ENCODE measurements at regions not wholly inside any gene's neighbourhood (a gene's known extent, or its start where the extent isn't known, plus 50 kb on each side); places are given as distances from the start of the nearest gene placed in this dataset.

DNA sequence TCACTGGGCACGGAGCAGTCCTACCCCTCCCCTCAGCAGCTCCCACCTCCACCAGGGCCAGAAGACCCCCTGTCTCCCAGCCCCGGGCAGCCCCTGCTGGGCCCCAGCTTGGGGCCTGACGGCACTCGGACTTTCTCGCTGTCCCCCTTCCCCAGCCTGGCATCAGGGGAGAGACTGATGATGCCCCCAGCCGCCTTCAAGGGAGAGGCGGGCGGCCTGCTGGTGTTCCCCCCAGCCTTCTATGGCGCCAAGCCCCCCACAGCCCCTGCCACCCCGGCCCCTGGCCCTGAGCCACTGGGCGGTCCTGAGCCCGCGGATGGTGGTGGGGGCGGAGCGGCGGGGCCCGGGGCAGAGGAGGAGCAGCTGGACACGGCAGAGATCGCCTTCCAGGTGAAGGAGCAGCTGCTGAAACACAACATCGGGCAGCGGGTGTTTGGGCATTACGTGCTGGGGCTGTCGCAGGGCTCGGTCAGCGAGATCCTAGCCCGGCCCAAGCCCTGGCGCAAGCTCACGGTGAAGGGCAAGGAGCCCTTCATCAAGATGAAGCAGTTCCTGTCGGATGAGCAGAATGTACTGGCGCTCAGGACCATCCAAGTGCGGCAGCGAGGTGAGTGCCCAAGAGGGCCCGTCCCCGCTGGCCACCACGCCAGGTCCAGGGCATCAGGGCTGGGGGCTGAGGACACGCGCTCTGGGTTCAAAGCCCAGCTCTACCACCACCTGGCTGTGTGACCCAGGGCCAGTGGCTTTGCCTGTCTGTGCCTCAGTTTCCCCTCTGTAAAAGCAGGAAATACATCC lies 58.6 kb downstream of the PHETA1 start:
- DNase-seq (ENCODE audit: low read depth in 2 of 2), result no peak

DNA sequence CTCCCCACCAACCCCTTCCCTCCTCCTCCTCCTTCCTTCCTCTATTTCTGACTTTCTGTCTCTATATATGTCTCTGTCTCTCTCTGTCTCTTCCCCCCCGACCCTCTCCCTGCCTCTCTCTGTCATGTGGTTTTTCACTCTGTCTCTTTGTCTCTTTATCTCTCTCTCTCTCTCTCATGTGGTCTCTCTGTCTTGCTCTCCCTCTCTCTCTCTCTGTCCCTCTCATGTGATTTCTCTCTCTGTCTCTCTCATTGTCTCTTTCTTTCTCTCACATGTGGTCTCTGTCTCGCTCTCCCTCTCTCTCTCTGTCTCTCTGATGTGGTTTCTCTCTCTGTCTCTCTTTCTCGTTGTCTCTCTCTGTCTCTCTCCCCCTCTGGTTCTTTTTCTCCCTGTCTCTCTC lies 59.3 kb downstream of the PHETA1 start:
- DNase-seq (ENCODE audit: low read depth in 2 of 2), result no peak

DNA sequence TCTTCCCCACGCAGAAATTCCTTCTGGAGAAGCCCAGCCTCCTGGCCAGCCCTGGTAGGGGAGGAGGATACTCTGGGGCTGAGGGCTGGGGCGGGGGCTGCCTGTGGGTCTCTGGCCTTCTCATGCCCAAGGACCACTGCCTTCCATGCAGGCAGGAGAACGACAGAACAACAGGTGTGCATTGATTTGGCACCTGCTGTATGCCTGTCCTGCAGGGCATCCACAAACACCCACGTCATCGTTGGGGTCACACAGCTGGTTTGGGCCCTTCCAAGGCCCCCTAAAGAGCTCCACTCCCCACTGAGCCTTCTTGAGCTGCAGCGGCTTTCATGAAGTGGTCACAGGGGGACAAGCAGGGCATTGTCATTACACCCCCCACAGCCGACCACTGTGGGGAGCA lies 60.4 kb downstream of the PHETA1 start:
- no peak for DNase-seq (ENCODE audit: low read depth in 2 of 2)

DNA sequence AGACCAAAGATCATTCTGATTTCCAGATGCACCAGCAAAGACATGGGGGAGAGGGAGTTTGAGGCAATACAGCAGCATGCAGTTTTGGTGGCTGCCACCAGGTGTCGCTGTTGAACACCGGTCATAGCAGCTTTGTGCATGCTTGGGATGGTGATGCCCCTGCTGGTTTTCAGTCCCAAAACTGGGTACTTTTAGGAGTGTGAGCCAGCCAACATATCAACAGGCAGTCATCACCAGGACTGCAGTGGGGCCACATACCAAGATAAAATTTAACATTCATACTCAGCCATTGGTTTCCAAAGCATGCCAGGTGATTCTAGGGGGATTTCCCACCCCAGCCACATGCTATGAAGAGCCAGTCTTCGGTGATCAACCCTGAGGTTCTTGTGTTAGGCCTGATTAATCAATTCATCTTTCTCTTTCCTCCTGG lies 64.2 kb downstream of the PHETA1 start:
- peak in 1 of 2 donors; percentile 29 for DNase-seq (ENCODE audit: low read depth in 2 of 2)

DNA sequence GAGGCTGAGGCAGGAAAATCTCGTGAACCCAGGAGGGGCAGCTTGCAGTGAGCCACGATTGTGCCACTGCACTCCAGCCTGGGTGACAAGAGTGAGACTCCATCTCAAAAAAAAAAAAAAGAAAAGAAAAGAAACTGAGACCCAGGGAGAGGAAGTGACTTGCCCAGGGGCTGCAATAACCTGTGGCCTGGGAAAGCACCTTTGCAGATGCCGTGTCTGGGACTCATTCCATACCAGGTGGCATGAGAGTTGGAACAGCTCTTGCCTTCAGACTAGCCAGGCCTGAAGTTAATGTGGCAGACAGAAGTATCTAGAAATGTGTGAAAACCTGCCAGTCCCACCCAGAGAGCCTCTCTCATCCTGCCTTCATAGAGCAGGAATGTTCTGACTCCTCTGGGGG lies 65.4 kb downstream of the PHETA1 start:
- DNase-seq (ENCODE audit: low read depth in 2 of 2), result no peak

DNA sequence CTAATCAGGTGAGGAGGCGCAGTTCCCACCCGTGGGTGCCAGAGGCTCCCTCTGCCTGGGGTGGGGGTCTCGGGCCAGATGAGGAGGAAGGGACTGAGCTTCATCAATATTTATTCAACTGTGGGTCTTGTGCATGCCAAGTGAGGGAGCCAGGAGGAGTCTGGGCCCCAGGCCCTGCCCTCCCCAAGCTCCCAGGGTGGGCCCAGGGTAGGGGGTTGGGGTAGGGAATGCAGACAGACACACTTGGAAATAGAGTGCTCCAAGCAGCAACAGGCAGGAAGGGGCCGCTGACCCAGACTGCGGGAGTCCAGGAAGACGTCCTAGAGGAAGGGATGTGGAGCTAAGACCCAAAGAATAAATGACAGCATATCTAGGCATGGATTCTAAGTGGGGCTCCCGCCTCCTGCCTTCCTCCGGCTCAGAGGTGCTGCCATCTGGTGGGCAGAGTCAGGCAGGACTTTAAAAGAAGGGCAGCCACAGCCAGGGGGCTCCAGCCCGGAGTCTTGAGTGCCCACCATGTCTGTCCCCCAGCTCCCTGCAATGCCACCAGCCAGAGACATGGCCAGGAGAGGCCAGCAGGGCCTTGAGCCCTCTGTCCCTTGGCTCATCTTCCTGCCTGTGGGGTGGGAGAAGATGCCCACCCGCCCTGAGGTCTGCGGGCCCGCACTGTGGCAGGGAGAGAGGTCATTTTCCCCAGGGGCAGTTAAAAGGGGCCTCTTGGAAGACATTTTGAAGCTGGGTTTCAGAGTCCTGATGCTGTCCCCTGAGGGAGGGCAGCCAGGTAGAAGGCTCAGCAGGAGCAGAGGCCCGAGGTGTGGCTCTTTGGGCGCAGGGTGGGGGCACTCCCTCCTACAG lies 70.1 kb downstream of the PHETA1 start:
- peak; percentile 29 to 50 for DNase-seq (ENCODE audit: low read depth in 2 of 2)

DNA sequence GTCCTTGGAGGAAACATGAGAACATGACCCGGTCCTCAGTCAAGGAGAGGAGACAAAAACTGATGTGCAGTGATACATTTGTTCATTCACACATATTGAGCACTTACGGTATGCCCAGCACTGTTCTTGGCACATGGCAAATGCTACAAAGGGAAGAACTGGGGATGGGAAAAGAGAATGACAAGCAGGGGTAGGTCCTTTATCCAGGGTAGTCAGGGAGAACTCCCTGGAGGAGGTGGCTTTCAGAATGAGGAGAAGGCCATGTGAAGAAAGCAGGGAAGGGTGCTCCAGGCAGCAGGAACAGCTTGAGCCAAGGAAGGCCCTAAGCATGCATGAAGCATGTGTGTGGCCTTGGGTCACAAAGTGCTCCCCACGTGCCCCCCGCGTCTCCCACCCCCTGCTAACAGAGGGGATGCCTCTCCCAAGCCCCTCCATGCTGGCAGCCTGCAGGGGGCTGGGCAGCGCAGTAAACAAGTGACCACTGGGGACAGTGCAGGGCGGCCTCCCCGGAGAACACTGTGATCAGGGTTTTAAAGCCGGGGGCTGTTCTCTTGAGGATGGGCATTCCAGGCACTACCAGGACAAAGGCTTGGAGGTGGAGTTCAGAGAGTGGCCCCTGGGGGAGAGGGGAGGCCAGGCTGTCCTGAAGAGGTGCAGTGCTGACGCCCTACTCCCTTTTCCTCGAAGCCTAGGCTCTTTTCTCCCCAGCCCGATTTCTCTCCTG lies 71.0 kb downstream of the PHETA1 start:
- DNase-seq (ENCODE audit: low read depth in 2 of 2), result no peak

DNA sequence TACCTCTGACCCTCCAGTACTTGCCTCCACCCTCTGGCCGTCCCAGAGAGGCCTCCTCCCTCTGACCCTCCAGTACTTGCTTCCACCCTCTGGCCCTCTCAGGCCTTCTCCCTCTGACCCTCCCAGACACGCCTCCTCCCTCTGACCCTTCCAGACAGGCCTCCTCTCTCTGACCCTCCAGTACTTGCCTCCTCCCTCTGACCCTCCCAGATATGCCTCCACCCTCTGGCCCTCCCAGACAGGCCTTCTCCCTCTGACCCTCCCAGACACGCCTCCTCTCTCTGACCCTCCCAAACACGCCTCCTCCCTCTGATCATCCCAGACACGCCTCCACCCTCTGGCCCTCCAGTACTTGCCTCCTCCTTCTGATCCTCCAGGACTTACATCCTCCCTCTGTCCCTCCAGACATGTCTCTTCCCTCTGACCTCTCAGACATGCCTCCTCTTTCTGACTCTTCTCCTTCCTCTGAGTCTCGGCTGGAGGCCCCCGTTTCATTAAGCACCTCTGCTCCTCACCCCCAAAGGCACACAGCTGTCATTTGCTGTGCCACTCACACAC lies 71.9 kb downstream of the PHETA1 start:
- no peak for DNase-seq (ENCODE audit: low read depth in 2 of 2)

DNA sequence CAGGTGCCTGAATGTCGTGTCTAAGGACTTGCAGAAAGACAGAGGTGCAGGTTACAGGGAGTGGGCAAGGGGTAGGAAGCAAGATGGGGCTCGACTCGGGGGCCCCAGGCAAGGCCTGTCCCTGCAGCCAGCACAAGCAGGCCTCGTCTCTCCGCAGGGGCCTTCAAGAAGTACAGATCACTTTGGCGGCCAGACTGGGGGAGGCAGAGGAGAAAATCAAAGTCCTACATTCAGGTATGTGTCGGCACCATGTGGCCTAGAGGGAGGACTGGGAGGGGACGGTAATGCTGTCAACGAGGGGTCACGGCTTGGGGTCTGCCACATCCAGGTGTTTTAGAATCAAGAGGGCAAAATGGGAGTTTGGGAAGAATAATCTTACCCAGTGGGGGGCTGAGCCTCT lies 73.7 kb downstream of the PHETA1 start:
- no peak for DNase-seq (ENCODE audit: low read depth in 2 of 2)

DNA sequence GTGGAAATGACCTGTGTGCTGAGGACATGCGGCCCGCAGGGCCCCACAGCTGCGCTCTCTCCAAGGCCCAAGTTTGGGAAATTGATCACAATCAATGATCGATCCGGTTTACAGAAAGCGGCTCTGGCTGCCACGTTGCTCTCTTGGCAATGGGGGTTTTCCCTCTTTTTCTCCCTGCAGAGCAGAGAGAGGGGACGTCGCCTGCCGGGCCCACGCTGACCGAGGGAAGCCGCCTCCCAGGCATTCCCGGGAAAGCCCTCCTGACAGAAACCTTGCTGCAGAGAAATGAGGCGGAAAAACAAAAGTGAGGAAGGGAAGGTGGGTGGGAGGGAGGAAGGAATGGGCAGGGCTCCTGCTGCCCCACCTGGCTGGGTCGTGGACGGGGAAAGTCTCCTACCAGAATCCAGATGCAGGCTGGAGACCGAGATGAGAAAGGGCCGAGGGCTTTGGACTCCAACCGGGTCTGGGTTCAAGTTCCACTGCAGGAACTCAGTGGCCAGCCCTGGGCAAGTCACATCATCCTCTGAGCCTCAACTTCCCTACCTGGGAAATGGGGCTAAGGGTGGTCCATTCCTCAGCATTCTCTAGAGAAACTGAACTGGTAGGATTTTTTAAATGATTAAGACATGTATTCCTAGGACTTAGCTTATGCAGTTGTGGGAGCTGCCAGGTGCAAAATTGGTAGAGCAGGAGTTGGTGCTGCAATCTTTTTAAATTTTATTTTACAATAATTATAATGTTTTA lies 75.5 kb downstream of the PHETA1 start:
- DNase-seq (ENCODE audit: low read depth in 2 of 2), result no peak

DNA sequence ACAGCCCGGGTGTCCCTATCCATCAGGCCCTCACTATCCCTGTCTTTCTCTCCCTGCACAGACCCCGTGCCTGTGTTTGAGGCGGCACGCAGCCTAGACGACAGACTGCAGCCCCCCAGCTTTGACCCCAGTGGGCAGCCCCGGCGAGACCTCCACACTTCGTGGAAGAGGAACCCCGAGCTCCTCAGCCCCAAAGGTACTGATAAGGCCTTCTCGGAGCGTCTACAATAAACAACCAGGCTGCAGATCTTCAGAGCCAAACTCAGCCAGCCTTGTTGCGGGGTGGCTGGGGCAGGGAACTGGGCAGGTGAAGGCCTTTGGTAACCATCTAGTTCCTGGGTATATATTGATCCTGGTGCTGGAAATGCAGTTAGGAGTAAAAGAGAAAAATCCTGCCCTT lies 77.5 kb downstream of the PHETA1 start:
- DNase-seq (ENCODE audit: low read depth in 2 of 2), result no peak

DNA sequence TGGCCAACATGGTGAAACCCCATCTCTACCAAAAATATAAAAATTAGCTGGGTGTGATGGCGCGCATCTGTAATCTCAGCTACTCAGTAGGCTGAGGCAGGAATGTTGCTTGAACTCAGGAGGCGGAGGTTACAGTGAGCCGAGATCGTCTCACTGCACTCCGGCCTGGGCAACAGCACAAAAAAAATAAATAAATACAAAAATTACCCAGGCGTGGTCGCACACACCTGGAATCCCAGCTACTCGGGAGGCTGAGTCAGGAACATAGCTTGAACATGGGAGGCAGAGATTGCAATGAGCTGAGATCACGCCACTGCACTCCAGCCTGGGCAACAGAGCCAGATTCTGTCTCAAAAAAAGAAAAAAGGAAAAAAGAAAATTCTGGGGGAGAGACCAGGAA lies 80.1 kb downstream of the PHETA1 start:
- no peak for DNase-seq (ENCODE audit: low read depth in 2 of 2)

DNA sequence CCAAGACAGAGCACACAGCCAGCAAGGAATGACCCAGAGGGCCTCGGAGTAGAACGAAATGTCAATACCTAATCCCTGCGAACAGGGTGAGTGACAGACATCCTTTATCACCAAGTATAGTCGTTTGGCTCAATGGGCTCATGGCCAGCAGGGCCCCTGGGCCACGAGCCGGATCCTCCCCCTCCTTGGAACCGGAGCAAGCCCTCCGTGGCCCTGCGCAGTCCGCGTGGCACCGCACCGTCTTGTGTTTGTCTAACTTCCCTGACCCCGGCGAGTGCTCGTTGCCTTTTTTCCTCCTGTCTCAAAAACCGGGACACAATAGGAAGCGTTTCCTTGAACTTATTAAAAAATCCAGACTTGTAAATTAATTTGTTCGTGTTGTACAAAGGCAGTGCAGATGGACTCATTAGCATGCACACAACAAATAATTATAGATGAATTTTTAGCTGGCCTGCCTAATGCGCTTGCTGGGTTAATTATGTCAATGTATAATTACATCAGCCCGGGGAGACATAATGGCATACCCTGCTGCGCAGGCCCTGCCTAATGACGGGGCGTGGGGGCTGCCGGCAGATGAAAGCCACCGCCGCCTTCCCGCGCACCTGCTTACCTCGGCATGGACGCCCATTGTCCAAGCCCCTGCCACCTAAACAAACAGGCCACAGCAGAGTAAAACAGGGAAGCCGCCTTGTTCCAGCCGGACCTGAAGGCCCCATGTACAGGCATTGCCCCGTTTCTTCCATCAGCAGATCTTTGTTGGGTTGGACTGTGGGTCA lies 81.6 kb downstream of the PHETA1 start:
- no peak for DNase-seq (ENCODE audit: low read depth in 2 of 2)

DNA sequence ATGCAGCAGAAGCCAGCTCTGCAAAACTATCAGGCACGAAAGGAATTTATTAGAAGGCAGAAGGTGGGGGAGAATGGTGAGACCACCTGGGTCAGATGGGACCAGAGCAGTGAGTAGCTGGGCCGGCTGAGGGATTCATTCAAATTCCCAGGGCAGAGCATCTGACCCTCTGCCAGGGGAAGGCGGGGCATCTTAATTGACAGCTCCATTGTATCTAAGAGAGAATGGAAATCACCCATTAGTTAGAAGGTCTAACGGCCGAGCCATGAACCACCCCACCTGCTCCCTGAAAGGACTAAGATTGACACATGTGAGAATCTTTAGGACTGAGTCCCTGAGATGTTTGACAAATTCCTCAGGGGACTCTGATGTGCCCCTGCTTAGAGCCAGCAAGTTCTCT lies 83.7 kb downstream of the PHETA1 start:
- DNase-seq (ENCODE audit: low read depth in 2 of 2), result no peak

DNA sequence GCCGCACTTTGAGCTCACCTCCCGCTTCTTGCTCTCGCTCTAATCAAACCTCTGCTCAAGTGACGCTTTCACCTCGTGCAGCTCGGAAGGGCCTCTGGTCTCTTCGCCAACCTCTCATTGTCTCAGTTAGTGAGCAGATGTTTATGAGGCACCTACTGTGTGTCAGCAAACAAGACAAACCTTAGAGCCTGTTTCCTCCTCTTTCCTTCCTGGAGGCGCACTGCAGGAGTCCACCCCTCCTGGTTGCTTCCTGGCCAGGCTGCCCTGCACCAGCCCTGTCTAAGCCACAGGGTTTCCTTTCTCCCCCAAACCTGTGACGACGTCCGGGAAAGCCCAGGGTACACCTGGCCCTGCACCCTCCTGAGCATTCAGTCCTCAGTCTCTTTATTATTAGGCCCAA lies 84.2 kb downstream of the PHETA1 start:
- DNase-seq (ENCODE audit: low read depth in 2 of 2), result no peak

DNA sequence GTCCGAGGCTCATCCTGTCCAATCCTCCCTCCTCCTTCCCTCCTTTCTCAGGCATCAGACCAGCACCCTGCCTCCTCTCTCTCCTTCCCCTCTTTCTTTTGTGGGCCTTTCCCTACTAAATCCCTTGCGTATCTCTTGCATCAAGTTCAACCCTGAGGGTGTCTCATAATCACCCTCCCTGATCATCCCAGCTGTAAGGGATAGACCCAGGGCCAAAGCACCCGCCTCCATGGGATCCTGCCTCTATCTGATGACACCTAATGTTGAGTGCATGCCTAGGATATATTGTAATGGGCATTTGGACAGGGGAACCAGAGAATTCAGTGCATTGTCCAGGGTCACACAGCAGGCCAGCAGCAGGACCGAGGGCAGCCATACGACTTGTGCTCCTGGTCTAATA lies 84.9 kb downstream of the PHETA1 start:
- DNase-seq (ENCODE audit: low read depth in 2 of 2), result no peak

DNA sequence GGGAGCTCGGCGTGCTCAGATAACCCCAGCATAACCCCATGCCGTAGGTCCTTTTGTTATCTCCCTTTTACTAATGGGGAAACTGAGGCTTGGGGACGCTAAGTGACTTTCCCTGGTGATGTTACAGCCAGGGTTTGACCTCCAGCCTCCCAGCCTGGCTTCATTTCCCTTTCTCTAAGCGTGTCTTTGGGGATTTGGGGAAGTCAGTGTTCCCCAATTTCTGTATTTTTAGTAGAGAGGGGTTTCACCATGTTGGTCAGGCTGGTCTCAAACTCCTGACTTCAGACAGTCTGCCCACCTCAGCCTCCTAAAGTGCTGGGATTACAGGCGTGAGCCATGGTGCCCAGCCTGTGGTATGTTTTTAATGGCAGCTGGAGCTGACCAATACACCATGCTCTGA lies 85.4 kb downstream of the PHETA1 start:
- no peak for DNase-seq (ENCODE audit: low read depth in 2 of 2)

DNA sequence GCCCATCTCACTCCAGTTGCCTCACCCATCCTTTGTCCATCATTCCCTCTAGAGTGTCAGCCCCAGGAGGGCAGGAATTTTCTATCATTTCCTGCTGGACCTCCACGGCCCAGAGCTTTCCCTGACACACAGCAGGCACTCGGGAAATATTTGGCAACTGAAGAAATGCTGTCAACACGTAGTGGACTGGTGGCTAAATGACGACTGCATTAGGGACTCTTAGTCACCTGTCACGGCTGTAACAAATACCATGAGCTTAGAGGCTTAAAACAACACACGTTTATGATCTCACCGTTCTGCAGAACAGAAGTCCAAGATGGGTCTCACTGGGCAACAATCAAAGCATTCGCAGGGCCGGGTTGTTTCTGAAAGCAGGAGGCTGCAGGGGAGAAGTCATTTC lies 91.3 kb downstream of the PHETA1 start:
- no peak for DNase-seq (ENCODE audit: low read depth in 2 of 2)

DNA sequence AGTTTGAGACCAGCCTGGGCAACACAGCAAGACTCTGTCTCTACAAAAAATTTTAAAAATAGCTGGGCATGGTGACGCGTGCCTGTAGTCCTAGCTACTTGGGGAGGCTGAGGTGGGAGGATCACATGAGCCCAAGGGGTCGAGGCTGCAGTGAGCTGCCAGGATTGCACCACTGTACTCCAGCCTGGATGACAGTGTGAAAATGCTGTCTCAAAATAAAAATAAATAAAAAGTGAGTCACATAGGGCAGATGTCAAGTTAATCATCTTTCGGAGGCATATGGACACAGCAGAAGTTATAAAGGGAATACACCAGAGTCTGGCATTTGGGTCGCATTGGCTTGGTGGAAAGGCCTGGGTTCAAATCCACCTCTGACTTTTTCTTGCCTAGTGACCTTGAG lies 92.7 kb downstream of the PHETA1 start:
- no peak for DNase-seq (ENCODE audit: low read depth in 2 of 2)

DNA sequence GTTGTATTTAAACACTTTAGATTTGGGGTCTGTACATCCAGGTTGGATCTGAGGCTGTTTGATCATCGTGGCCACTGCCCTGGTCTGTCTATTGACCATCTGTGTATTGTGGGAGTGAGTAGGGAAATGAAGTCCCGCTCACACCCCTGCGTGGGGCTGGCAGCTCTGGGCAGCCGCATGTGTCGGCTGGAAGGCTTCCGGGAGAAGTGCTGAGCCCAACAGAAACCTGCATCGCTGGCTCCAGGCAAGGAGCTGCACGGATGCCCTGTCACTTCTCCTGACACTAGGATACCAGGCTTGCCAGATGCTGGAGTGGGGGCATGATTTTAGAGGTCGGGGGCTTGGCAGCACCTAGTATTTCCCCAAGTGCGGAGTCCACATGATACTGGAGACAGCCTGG lies 93.6 kb downstream of the PHETA1 start:
- no peak for DNase-seq (ENCODE audit: low read depth in 2 of 2)

DNA sequence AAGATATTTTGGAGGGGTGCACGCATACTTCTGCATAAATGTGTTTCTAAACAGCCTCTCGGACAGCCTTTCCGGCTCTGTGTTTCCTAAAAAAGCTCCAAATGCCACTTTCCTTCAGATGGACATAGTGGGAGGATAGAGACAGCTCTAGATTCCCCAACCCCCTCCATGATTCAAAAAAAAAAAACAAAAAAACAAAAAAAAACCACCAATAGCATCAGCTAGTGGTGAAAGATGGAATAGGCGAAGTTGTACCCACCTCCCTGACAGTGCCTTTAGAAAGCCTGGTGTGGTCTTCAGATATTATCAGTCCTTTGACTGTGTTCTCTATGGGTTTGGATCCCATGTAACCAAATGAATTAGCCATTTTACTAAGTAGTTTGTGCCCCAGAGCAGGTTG lies 94.1 kb downstream of the PHETA1 start:
- DNase-seq (ENCODE audit: low read depth in 2 of 2), result no peak
